GM12878 (cell line): ENCODE measurements at regions not wholly inside any gene's neighbourhood (a gene's known extent, or its start where the extent isn't known, plus 50 kb on each side); places are given as distances from the start of the nearest gene placed in this dataset.

Source experiments
- ATAC-seq: fragments of 200-7000 bp; cut with Tn5 transposase; 3 replicates; pipeline ENCODE4 v1.9.1; 2020; ENCODE audit warnings: mild to moderate bottlenecking, moderate library complexity
- BruUV-seq: library from RNA; stranded (reverse); fragments of 400-500 nt; replicated peaks from 2 replicates; lab custom pipeline; 2021; lab: Mats Ljungman, UMichigan
- CTCF ChIA-PET: fragments of 300-600 bp; sonication (Branson Sonifier 250); formaldehyde crosslinking; extraction: SDS; loops from one replicate; lab custom pipeline; 2021; ENCODE audit warnings: inconsistent platforms; lab: Yijun Ruan, JAX
- POLR2A ChIA-PET: fragments of 350-600 bp; formaldehyde crosslinking; extraction: SDS; loops from one replicate; lab custom pipeline; 2021; ENCODE audit warnings: inconsistent platforms; lab: Charles Lee
- RAD21 ChIA-PET: fragments of 300-600 bp; sonication (Branson Sonifier 250); formaldehyde crosslinking; loops from one replicate; lab custom pipeline; 2023; ENCODE audit warnings: antibody characterized with exemption; ENCODE audit not compliant: unreplicated experiment; lab: Charles Lee
- SMC1A ChIA-PET: fragments of 300-600 bp; sonication (Branson Sonifier 250); formaldehyde crosslinking; loops from one replicate; lab custom pipeline; 2023; ENCODE audit not compliant: unreplicated experiment, uncharacterized antibody; lab: Charles Lee
- DNase-seq: peaks from one replicate; pipeline ENCODE4 v3.0.0-alpha.2; 2011; ENCODE audit warnings: low read depth, low spot score
- FAIRE-seq: peaks from 3 replicates; lab custom pipeline; 2011; peaks lifted over from hg19 to GRCh38; lab: Jason Lieb, UNC
- H2AFZ ChIP-seq: 2 replicates; pipeline ENCODE4 v1.6.0; 2011; ENCODE audit warnings: low read depth, low read length, control low read depth; ENCODE audit not compliant: control insufficient read depth
- H3K27ac ChIP-seq: 2 replicates; pipeline ENCODE4 v1.5.1; 2011; ENCODE audit warnings: control low read depth; ENCODE audit not compliant: control insufficient read depth, insufficient read depth
- H3K27me3 ChIP-seq, 2 experiments: replicated peaks in 1 of 2; 2 replicates each; pipeline versions ENCODE4 v1.6.0 to v1.6.1; 2011; ENCODE audit warnings: low read length in 1 of 2; ENCODE audit not compliant: control insufficient read depth in 2 of 2, insufficient read depth in 2 of 2
- H3K36me3 ChIP-seq, 2 experiments: 2 replicates each; pipeline ENCODE4 v1.5.1; 2011; ENCODE audit warnings: low read length in 1 of 2; ENCODE audit not compliant: control insufficient read depth in 2 of 2, insufficient read depth in 2 of 2
- H3K4me1 ChIP-seq: 2 replicates; pipeline ENCODE4 v1.6.1; 2011; ENCODE audit warnings: mild to moderate bottlenecking, low read length, moderate library complexity, mixed read lengths; ENCODE audit not compliant: control insufficient read depth, insufficient read depth
- H3K4me2 ChIP-seq: 2 replicates; pipeline ENCODE4 v1.6.0; 2011; ENCODE audit warnings: control low read depth; ENCODE audit not compliant: control insufficient read depth, insufficient read depth
- H3K4me3 ChIP-seq: fragments of 200-600 bp; sonication (generic); 2 replicates; pipeline ENCODE4 v1.5.1; 2016
- H3K79me2 ChIP-seq: 2 replicates; pipeline ENCODE4 v1.6.0; 2011; ENCODE audit warnings: low read length; ENCODE audit not compliant: control insufficient read depth, insufficient read depth
- H3K9ac ChIP-seq: 2 replicates; pipeline ENCODE4 v1.8.0; 2011; ENCODE audit warnings: low read length, control low read depth, mixed read lengths; ENCODE audit not compliant: control insufficient read depth, insufficient read depth
- H3K9me3 ChIP-seq: replicated peaks from 3 replicates; pipeline ENCODE4 v1.5.1; 2011; ENCODE audit warnings: mild to moderate bottlenecking, low read length; ENCODE audit not compliant: control insufficient read depth, insufficient read depth
- H4K20me1 ChIP-seq: 2 replicates; pipeline ENCODE4 v1.6.0; 2011; ENCODE audit not compliant: control insufficient read depth, insufficient read depth
- BMI1 ChIP-seq: fragments of 450-650 bp; IDR thresholded peaks from 2 replicates; pipeline ENCODE4 v1.6.1; 2016; ENCODE audit warnings: mild to moderate bottlenecking, moderate library complexity, borderline replicate concordance
- EZH2 ChIP-seq: IDR thresholded peaks from 2 replicates; pipeline ENCODE4 v1.6.1; 2012; ENCODE audit warnings: low read depth, mild to moderate bottlenecking, control low read depth, inconsistent platforms, low read length, borderline replicate concordance; ENCODE audit not compliant: control insufficient read depth
- GATAD2B ChIP-seq: fragments of 450-650 bp; conservative IDR thresholded peaks from 2 replicates; pipeline ENCODE4 v1.6.1; 2017; ENCODE audit warnings: low read depth, mild to moderate bottlenecking, moderate library complexity
- MYC ChIP-seq: IDR thresholded peaks from 2 replicates; pipeline ENCODE4 v1.6.1; 2011; ENCODE audit warnings: mild to moderate bottlenecking, low read length, moderate library complexity, inconsistent platforms; ENCODE audit not compliant: insufficient read depth, insufficient replicate concordance, insufficient read length, severe bottlenecking
- RAD51 ChIP-seq: fragments of 450-650 bp; IDR thresholded peaks from 2 replicates; pipeline ENCODE4 v1.6.1; 2016; ENCODE audit warnings: moderate library complexity, mild to moderate bottlenecking, inconsistent platforms
- SIX5 ChIP-seq: IDR thresholded peaks from 2 replicates; pipeline ENCODE4 v1.6.1; 2011; ENCODE audit warnings: mild to moderate bottlenecking, low read depth, low read length, moderate library complexity; ENCODE audit not compliant: severe bottlenecking
- TCF3 ChIP-seq: IDR thresholded peaks from 2 replicates; pipeline ENCODE4 v1.6.1; 2012; ENCODE audit warnings: low read depth, mild to moderate bottlenecking, low read length, borderline replicate concordance; ENCODE audit not compliant: insufficient read depth
- ZNF622 ChIP-seq: fragments of 450-650 bp; IDR thresholded peaks from 2 replicates; pipeline ENCODE4 v1.6.1; 2017; ENCODE audit warnings: mild to moderate bottlenecking, inconsistent platforms
- WGBS: methylation state at CpG from one replicate; pipeline ENCODE4 v1.1.6; 2016; ENCODE audit warnings: low lambda C conversion rate; ENCODE audit not compliant: insufficient replicate concordance, insufficient coverage; ENCODE audit errors: missing lambda C conversion rate; 5-methylcytosine and 5-hydroxymethylcytosine counted together
- in situ Hi-C: fragments of 300-500 bp; cut with MboI; formaldehyde crosslinking; loops from 9 replicates; pipeline ENCODE4 v1.14.3; 2018; ENCODE audit warnings: mixed read lengths
- intact Hi-C: fragments of 100-400 bp; cut with micrococcal nuclease; formaldehyde crosslinking; loops from one replicate; pipeline ENCODE4 v1.14.2; 2022; ENCODE audit not compliant: unreplicated experiment
- TF ChIP-seq, protein P1 (sequence below): fragments of 450-650 bp; IDR thresholded peaks from 2 replicates; pipeline ENCODE4 v1.6.1; 2017; ENCODE audit warnings: mild to moderate bottlenecking, low read depth, inconsistent platforms; ENCODE audit not compliant: poor library complexity, severe bottlenecking
- TF ChIP-seq, protein P2 (sequence below): fragments of 450-650 bp; formaldehyde crosslinking; IDR thresholded peaks from 2 replicates; pipeline ENCODE4 v1.4.0; 2022; ENCODE audit warnings: mild to moderate bottlenecking, moderate library complexity
- TF ChIP-seq, protein P3 (sequence below): fragments of 450-650 bp; IDR thresholded peaks from 2 replicates; pipeline ENCODE4 v1.6.1; 2016; ENCODE audit warnings: mild to moderate bottlenecking

DNA sequence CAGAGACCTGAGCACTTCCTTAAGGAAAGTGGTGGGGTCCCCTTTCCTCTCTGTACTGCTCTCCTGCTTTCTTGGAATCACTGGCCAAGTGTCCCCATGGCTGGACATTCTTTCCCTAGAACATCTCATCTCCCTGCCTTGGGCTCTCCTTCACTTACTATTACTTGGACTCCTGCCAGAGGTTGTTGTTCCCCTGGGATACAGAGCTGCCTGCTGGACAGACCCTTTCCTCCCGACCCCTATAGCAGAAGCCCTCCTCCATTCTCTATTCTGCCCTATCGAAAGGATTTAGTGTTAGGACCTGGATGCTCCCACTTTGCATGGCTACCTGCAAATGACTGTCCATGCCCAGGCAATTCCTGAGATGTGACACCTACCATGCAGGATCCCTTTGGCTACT is 164.3 kb upstream of the PODXL start:
- Histone ChIP-seq H4K20me1 (no peaks in the 10 kb centered on the region), H3K27me3 (no peaks in the 10 kb centered on the region; a peak in 2 of 4 replicates), H3K27ac (no peak overlapping the region), H3K36me3 (no peaks in the 10 kb centered on the region), H3K4me3 (no peak overlapping the region), H3K9me3 (no peaks in the 10 kb centered on the region), H2AFZ (no peak overlapping the region), H3K79me2 (no peaks in the 10 kb centered on the region), H3K9ac (no peak overlapping the region), H3K4me2 (no peak overlapping the region), H3K4me1 (no peaks in the 10 kb centered on the region)
- in situ Hi-C loops (no loop called here), intact Hi-C loops (no loop called here)
- SMC1A ChIA-PET, result no interaction called here
- DNase-seq (no peak), ATAC-seq (no peak), FAIRE-seq (no peak)
- RAD21 ChIA-PET, result no interaction called here
- BruUV-seq, result no TSS peak
- 27% methylated on average over 2 of the region's 2 CpGs for WGBS
- POLR2A ChIA-PET, result no interaction called here
- CTCF ChIA-PET, result no interaction called here
- TF ChIP-seq, protein P1, sequence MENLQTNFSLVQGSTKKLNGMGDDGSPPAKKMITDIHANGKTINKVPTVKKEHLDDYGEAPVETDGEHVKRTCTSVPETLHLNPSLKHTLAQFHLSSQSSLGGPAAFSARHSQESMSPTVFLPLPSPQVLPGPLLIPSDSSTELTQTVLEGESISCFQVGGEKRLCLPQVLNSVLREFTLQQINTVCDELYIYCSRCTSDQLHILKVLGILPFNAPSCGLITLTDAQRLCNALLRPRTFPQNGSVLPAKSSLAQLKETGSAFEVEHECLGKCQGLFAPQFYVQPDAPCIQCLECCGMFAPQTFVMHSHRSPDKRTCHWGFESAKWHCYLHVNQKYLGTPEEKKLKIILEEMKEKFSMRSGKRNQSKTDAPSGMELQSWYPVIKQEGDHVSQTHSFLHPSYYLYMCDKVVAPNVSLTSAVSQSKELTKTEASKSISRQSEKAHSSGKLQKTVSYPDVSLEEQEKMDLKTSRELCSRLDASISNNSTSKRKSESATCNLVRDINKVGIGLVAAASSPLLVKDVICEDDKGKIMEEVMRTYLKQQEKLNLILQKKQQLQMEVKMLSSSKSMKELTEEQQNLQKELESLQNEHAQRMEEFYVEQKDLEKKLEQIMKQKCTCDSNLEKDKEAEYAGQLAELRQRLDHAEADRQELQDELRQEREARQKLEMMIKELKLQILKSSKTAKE, result no peak

DNA sequence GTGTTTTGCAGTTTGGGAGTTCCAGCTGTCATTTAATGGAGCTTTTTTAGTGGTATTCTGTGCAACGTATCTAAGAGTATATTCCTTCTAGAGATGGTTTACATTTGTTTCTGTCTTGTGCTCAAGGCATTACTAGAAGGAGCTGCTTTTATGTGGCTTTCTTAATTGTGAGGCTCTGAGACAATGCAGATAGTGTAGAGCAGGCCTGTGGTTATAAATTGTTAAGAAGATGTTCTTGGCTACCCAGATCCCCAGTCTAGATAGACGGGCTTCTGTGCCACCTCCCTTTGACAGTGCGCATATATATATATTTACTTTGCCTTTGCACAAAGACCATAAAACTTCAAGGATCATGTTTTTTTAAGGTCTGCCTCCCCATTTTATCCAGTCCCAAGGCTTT is 160.8 kb upstream of the PODXL start:
- Histone ChIP-seq H3K4me3 (no peak overlapping the region), H3K4me1 (no peaks in the 10 kb centered on the region), H3K9ac (no peak overlapping the region), H3K36me3 (no peaks in the 10 kb centered on the region), H3K9me3 (no peaks in the 10 kb centered on the region), H4K20me1 (no peaks in the 10 kb centered on the region), H2AFZ (no peak overlapping the region), H3K27me3 (no peaks in the 10 kb centered on the region; a peak in 2 of 4 replicates), H3K27ac (no peak overlapping the region), H3K4me2 (no peak overlapping the region), H3K79me2 (no peaks in the 10 kb centered on the region)
- ChIA-PET RAD21 (no interaction called here), CTCF (no interaction called here), POLR2A (no interaction called here), SMC1A (no interaction called here)
- DNase-seq (no peak), FAIRE-seq (no peak), ATAC-seq (no peak)
- intact Hi-C loops (no loop called here), in situ Hi-C loops (no loop called here)
- BruUV-seq, result no TSS peak
- WGBS, result 42% methylated on average over 3 of the region's 3 CpGs
- TF ChIP-seq MYC (no peak), BMI1 (no peak), GATAD2B (no peak), TCF3 (no peak), RAD51 (no peak), SIX5 (no peak), EZH2 (no peak), ZNF622 (no peak)
- TF ChIP-seq, protein P2, sequence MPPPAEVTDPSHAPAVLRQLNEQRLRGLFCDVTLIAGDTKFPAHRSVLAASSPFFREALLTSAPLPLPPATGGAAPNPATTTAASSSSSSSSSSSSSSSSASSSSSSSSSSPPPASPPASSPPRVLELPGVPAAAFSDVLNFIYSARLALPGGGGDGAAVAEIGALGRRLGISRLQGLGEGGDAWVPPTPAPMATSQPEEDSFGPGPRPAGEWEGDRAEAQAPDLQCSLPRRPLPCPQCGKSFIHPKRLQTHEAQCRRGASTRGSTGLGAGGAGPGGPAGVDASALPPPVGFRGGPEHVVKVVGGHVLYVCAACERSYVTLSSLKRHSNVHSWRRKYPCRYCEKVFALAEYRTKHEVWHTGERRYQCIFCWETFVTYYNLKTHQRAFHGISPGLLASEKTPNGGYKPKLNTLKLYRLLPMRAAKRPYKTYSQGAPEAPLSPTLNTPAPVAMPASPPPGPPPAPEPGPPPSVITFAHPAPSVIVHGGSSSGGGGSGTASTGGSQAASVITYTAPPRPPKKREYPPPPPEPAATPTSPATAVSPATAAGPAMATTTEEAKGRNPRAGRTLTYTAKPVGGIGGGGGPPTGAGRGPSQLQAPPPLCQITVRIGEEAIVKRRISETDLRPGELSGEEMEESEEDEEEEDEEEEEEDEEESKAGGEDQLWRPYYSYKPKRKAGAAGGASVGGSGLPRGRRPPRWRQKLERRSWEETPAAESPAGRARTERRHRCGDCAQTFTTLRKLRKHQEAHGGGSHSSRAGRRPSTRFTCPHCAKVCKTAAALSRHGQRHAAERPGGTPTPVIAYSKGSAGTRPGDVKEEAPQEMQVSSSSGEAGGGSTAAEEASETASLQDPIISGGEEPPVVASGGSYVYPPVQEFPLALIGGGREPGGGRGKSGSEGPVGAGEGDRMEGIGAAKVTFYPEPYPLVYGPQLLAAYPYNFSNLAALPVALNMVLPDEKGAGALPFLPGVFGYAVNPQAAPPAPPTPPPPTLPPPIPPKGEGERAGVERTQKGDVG (CRISPR knock-in tag), result no peak
- TF ChIP-seq, protein P3, sequence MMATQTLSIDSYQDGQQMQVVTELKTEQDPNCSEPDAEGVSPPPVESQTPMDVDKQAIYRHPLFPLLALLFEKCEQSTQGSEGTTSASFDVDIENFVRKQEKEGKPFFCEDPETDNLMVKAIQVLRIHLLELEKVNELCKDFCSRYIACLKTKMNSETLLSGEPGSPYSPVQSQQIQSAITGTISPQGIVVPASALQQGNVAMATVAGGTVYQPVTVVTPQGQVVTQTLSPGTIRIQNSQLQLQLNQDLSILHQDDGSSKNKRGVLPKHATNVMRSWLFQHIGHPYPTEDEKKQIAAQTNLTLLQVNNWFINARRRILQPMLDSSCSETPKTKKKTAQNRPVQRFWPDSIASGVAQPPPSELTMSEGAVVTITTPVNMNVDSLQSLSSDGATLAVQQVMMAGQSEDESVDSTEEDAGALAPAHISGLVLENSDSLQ, result no peak
